Astrocyte (in vitro differentiated cells and primary cell): ENCODE measurements at regions not wholly inside any gene's neighbourhood (a gene's known extent, or its start where the extent isn't known, plus 50 kb on each side); places are given as distances from the start of the nearest gene placed in this dataset.

Source experiments
- EZH2 ChIP-seq: IDR thresholded peaks from 2 replicates; pipeline ENCODE4 v1.6.1; 2012; ENCODE audit warnings: mild to moderate bottlenecking, low read length, inconsistent platforms; ENCODE audit not compliant: insufficient read depth
- TF ChIP-seq, protein P1 (sequence below): IDR thresholded peaks from 2 replicates; pipeline ENCODE4 v1.5.1; 2011; ENCODE audit warnings: low read depth, mild to moderate bottlenecking, inconsistent platforms, low read length, moderate library complexity; ENCODE audit not compliant: insufficient read depth

GRCh38 chr15:95970326-95970725 lies 360.2 kb upstream of the NR2F2 start:
- TF ChIP-seq, protein P1, sequence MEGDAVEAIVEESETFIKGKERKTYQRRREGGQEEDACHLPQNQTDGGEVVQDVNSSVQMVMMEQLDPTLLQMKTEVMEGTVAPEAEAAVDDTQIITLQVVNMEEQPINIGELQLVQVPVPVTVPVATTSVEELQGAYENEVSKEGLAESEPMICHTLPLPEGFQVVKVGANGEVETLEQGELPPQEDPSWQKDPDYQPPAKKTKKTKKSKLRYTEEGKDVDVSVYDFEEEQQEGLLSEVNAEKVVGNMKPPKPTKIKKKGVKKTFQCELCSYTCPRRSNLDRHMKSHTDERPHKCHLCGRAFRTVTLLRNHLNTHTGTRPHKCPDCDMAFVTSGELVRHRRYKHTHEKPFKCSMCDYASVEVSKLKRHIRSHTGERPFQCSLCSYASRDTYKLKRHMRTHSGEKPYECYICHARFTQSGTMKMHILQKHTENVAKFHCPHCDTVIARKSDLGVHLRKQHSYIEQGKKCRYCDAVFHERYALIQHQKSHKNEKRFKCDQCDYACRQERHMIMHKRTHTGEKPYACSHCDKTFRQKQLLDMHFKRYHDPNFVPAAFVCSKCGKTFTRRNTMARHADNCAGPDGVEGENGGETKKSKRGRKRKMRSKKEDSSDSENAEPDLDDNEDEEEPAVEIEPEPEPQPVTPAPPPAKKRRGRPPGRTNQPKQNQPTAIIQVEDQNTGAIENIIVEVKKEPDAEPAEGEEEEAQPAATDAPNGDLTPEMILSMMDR, result no peak
- TF ChIP-seq EZH2, result no peak
